ENCODE measurements at regions not wholly inside any gene's neighbourhood (a gene's known extent, or its start where the extent isn't known, plus 50 kb on each side); places are given as distances from the start of the nearest gene placed in this dataset.
"Not testable (repeated sequence)": the region's sequence is repeated elsewhere in the genome, so short reads cannot be mapped to it uniquely, and the experiment has no call there.

DNA sequence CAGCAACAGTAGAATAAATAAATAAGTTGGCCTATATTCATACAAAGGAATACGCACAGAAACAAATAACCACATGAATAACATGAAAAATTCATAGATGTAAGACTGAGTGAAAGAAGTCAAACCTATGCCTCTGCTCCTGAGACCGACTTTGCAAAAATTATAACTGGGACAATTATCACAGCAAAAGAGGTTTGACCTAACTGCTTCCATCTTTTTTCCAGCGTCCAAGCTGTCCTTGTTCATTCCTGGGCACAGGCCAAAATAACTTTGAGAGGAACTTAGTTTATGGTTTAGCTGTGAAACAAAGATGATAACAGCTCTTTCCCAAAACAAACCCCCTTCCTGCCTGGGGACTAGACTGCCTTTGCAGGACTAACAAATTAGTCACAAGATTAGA is 109.6 kb upstream of the NBPF11 start:
- H3K27ac ChIP-seq (ENCODE audit: low read depth, low read length); H3K4me1 ChIP-seq (ENCODE audit: control insufficient read depth, insufficient read depth, low read length); H3K9me3 ChIP-seq (ENCODE audit: control insufficient read depth, insufficient read depth, low read length); H3K27me3 ChIP-seq (ENCODE audit: control insufficient read depth, insufficient read depth, low read length); H3K9ac ChIP-seq (ENCODE audit: low read depth, low read length); H3K4me3 ChIP-seq (ENCODE audit: low read depth, low read length); H3K36me3 ChIP-seq (ENCODE audit: control insufficient read depth, insufficient read depth, low read length): not testable (repeated sequence)

DNA sequence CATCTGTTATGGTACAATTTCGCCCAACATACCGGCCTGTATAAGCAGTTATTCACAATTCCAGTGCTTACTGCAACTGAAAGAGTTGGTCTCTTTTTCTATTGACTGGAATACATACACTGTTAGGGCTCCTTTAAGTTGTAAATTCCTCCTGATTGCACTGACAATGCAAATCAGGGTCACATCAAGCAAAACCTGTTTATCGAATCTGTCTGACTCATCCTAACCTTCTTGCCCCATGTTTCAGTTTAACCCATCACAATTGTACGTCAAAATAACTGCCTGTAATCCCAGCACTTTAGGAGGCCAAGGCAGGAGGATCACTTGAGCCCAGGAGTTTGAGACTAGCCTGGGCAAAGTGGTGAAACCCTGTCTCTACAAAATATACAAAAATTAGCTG is 105.8 kb upstream of the NBPF11 start:
- not testable (repeated sequence) for H3K4me1 ChIP-seq (ENCODE audit: control insufficient read depth, insufficient read depth, low read length); H3K27ac ChIP-seq (ENCODE audit: low read depth, low read length); H3K27me3 ChIP-seq (ENCODE audit: control insufficient read depth, insufficient read depth, low read length)

GRCh38 chr1:148254611-148255429 is 102.7 kb upstream of the NBPF11 start:
- not testable (repeated sequence) for H3K9ac ChIP-seq (ENCODE audit: low read depth, low read length); H3K4me1 ChIP-seq (ENCODE audit: control insufficient read depth, insufficient read depth, low read length); H3K27ac ChIP-seq (ENCODE audit: low read depth, low read length); H3K36me3 ChIP-seq (ENCODE audit: control insufficient read depth, insufficient read depth, low read length); H3K9me3 ChIP-seq (ENCODE audit: control insufficient read depth, insufficient read depth, low read length); H3K27me3 ChIP-seq (ENCODE audit: control insufficient read depth, insufficient read depth, low read length); H3K4me3 ChIP-seq (ENCODE audit: low read depth, low read length)

More for the DNA sequence above, 105.8 kb upstream of the NBPF11 start:
- H3K36me3 ChIP-seq (ENCODE audit: control insufficient read depth, insufficient read depth, low read length); H3K4me3 ChIP-seq (ENCODE audit: low read depth, low read length); H3K9me3 ChIP-seq (ENCODE audit: control insufficient read depth, insufficient read depth, low read length); H3K9ac ChIP-seq (ENCODE audit: low read depth, low read length): not testable (repeated sequence)

DNA sequence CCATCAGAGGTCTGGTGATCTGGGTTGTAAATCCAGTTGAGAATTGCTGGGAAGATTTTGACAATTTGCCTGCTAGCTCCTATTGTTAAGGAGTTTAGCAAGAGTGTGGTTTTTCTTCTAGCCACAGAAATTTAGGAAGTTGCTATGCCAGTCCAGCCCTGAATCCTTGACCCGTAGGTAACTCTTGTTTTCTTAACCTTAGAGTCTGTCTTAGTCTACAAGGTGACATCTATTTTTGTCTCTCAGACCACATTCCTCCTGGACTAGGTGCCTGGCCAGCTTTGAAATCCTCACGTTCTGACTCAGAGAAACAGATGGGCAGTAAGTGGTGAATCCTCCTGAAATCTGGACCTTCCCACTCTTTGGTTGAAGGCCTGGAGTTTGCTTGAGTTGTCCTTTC is 101.7 kb upstream of the NBPF11 start:
- not testable (repeated sequence) for H3K4me3 ChIP-seq (ENCODE audit: low read depth, low read length); H3K9ac ChIP-seq (ENCODE audit: low read depth, low read length); H3K4me1 ChIP-seq (ENCODE audit: control insufficient read depth, insufficient read depth, low read length); H3K9me3 ChIP-seq (ENCODE audit: control insufficient read depth, insufficient read depth, low read length); H3K27ac ChIP-seq (ENCODE audit: low read depth, low read length); H3K36me3 ChIP-seq (ENCODE audit: control insufficient read depth, insufficient read depth, low read length); H3K27me3 ChIP-seq (ENCODE audit: control insufficient read depth, insufficient read depth, low read length)

GRCh38 chr1:148248798-148249197 is 96.7 kb upstream of the NBPF11 start:
- H3K9ac ChIP-seq (ENCODE audit: low read depth, low read length); H3K4me1 ChIP-seq (ENCODE audit: control insufficient read depth, insufficient read depth, low read length); H3K4me3 ChIP-seq (ENCODE audit: low read depth, low read length); H3K9me3 ChIP-seq (ENCODE audit: control insufficient read depth, insufficient read depth, low read length); H3K36me3 ChIP-seq (ENCODE audit: control insufficient read depth, insufficient read depth, low read length); H3K27ac ChIP-seq (ENCODE audit: low read depth, low read length); H3K27me3 ChIP-seq (ENCODE audit: control insufficient read depth, insufficient read depth, low read length): not testable (repeated sequence)

GRCh38 chr1:148246258-148246861 is 94.3 kb upstream of the NBPF11 start:
- not testable (repeated sequence) for H3K36me3 ChIP-seq (ENCODE audit: control insufficient read depth, insufficient read depth, low read length); H3K9me3 ChIP-seq (ENCODE audit: control insufficient read depth, insufficient read depth, low read length); H3K27me3 ChIP-seq (ENCODE audit: control insufficient read depth, insufficient read depth, low read length); H3K27ac ChIP-seq (ENCODE audit: low read depth, low read length); H3K4me1 ChIP-seq (ENCODE audit: control insufficient read depth, insufficient read depth, low read length)
- Histone ChIP-seq H3K4me3 (ENCODE audit: low read depth, low read length) (peak overlapping the region; percentile 66), H3K9ac (ENCODE audit: low read depth, low read length) (peak overlapping the region; percentile 59; the same call in 1 of the 2 replicates)

DNA sequence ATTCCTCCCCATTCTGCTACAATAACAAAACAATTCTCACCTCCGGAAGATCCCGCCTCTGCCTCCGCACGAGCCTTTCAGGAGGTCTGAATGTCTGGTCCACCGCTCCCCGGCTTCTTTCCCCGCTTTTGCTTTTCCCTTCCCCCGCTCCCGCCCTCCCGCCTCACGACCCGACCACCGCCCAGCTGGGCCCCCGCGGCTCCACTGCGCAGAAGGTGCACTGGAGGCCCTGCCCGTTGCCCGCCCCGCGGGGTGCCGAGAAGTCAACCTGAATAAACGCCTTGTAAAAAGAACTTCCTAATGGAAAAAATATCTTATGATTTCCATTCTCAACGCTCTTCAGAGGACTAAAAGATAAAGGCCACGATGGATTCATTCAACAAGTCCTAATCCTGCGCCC is 93.8 kb upstream of the NBPF11 start:
- peak overlapping the region; percentile 32; the same call in 1 of the 2 replicates for H3K4me3 ChIP-seq (ENCODE audit: low read depth, low read length)
- H3K27ac ChIP-seq (ENCODE audit: low read depth, low read length); H3K9me3 ChIP-seq (ENCODE audit: control insufficient read depth, insufficient read depth, low read length); H3K9ac ChIP-seq (ENCODE audit: low read depth, low read length); H3K36me3 ChIP-seq (ENCODE audit: control insufficient read depth, insufficient read depth, low read length); H3K27me3 ChIP-seq (ENCODE audit: control insufficient read depth, insufficient read depth, low read length); H3K4me1 ChIP-seq (ENCODE audit: control insufficient read depth, insufficient read depth, low read length): not testable (repeated sequence)

DNA sequence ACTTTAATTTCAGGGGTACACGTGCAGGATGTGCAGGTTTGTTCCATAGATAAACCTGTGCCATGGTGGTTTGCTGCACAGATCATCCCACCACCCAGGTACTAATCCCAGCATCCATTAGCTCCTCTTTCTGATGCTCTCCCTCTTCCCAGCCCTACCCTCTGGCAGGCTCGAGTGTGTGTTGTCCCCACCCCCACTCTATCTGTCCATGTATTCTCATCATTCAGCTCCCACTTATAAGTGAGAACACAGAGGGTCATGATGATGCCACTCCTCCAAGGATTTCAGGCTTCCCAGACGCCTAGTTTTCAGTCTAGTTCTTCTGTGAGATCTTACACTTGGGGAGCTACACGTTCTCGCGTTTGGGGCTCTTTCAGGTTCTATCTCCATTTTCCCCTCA is 93.4 kb upstream of the NBPF11 start:
- H3K27me3 ChIP-seq (ENCODE audit: control insufficient read depth, insufficient read depth, low read length); H3K9me3 ChIP-seq (ENCODE audit: control insufficient read depth, insufficient read depth, low read length); H3K27ac ChIP-seq (ENCODE audit: low read depth, low read length); H3K36me3 ChIP-seq (ENCODE audit: control insufficient read depth, insufficient read depth, low read length); H3K4me1 ChIP-seq (ENCODE audit: control insufficient read depth, insufficient read depth, low read length); H3K9ac ChIP-seq (ENCODE audit: low read depth, low read length); H3K4me3 ChIP-seq (ENCODE audit: low read depth, low read length): not testable (repeated sequence)

DNA sequence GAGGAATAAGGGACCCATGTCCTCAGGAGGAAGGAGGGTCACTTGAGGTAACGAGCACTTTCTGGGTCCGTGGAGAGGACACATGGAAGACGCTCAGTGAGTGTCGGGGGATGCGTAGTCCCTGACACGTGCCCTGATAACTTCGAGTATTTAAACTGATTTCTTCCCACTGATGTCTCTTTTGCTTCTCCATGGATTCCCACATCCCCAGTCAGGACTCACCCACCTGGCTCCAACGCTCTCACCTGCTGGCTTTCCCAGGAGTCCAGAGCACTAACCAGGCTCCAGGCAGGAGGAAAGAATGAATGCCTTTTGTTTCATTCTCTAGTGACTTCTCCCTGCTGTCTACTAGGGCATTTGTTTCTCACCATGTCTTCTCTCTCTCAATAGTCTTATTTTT is 81.2 kb upstream of the NBPF11 start:
- H3K27ac ChIP-seq (ENCODE audit: low read depth, low read length); H3K4me1 ChIP-seq (ENCODE audit: control insufficient read depth, insufficient read depth, low read length); H3K9me3 ChIP-seq (ENCODE audit: control insufficient read depth, insufficient read depth, low read length); H3K4me3 ChIP-seq (ENCODE audit: low read depth, low read length); H3K9ac ChIP-seq (ENCODE audit: low read depth, low read length); H3K36me3 ChIP-seq (ENCODE audit: control insufficient read depth, insufficient read depth, low read length); H3K27me3 ChIP-seq (ENCODE audit: control insufficient read depth, insufficient read depth, low read length): not testable (repeated sequence)

DNA sequence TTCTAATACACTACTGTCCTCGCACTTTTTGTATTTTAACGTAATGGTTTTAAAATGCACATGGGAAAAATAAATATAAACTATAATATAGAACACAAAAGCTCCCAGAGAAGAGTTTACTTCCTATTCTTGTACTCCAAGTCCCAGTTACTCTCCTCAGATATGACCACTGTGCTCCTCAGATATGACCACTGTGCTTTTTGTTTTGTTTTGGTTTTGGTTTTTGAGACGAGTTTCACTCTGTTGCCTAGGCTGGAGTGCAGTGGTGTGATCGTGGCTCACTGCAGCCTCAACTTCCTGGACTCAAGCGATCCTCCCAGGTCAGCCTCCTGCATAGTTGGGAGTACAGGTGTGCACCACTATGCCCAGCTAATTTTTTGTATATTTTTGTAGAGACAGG is 76.8 kb upstream of the NBPF11 start:
- H3K27me3 ChIP-seq (ENCODE audit: control insufficient read depth, insufficient read depth, low read length); H3K4me1 ChIP-seq (ENCODE audit: control insufficient read depth, insufficient read depth, low read length); H3K4me3 ChIP-seq (ENCODE audit: low read depth, low read length): not testable (repeated sequence)

DNA sequence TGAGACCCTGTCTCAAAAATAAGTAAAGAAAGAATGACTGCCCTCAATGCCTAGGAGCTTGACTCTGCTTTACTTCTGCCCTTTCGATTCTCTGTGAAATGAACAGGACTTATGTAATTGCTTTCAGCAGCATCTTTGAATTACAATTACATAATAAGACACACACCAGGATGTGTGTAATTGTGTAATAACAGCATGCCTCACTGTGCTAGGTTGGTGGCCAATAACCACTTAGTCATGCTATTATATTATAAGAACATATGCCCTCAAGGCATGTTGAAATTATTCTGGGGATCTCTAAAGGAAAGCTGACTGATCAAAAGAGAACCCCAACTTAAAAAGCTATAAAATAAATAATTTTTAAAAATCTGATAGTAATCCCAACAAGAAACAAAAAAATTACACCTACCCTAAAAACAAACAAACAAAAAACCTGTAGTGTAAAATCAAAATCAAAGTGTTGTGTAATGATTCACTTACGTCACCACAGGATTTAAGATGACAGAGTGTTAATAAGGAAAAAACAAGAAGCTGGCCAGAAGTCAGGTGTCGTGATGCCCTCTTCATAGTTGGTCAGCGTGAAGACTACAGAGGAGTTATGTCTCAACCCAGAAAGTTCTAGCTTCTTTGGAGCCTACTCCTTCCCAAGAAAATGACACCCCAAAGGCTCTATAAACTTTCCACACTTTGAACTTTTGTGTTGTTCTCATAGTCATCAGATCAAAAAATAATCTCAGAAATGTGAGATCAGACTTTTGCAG is 70.5 kb upstream of the NBPF11 start:
- not testable (repeated sequence) for H3K27ac ChIP-seq (ENCODE audit: low read depth, low read length); H3K9me3 ChIP-seq (ENCODE audit: control insufficient read depth, insufficient read depth, low read length); H3K4me3 ChIP-seq (ENCODE audit: low read depth, low read length); H3K9ac ChIP-seq (ENCODE audit: low read depth, low read length); H3K36me3 ChIP-seq (ENCODE audit: control insufficient read depth, insufficient read depth, low read length); H3K27me3 ChIP-seq (ENCODE audit: control insufficient read depth, insufficient read depth, low read length); H3K4me1 ChIP-seq (ENCODE audit: control insufficient read depth, insufficient read depth, low read length)

More for the DNA sequence above, 76.8 kb upstream of the NBPF11 start:
- not testable (repeated sequence) for H3K9ac ChIP-seq (ENCODE audit: low read depth, low read length); H3K36me3 ChIP-seq (ENCODE audit: control insufficient read depth, insufficient read depth, low read length); H3K9me3 ChIP-seq (ENCODE audit: control insufficient read depth, insufficient read depth, low read length); H3K27ac ChIP-seq (ENCODE audit: low read depth, low read length)

All from HUES48 (cell line).